Kidney (tissue), 13 donors: ENCODE measurements at regions not wholly inside any gene's neighbourhood (a gene's known extent, or its start where the extent isn't known, plus 50 kb on each side); places are given as distances from the start of the nearest gene placed in this dataset.

Experiments used
- DNase-seq, 5 donors: peaks; one replicate each; pipeline ENCODE4 v3.0.0-alpha.2; 2013 to 2020
- FAIRE-seq: peaks from 2 replicates; lab custom pipeline; 2012; peaks lifted over from hg19 to GRCh38; lab: Jason Lieb, UNC
- H3K27ac ChIP-seq, 2 donors: one replicate each; pipeline ENCODE4 v1.7.0; 2013; ENCODE audit warnings: low read depth in 2 of 2, low read length in 2 of 2, inconsistent platforms in 1 of 2
- H3K27me3 ChIP-seq: one replicate; pipeline ENCODE4 v1.7.1; 2013; ENCODE audit warnings: low read length, inconsistent platforms; ENCODE audit not compliant: control insufficient read depth, insufficient read depth
- H3K36me3 ChIP-seq, 3 donors: one replicate each; pipeline versions ENCODE4 v1.7.0 to v1.7.1; 2013; ENCODE audit warnings: low read length in 3 of 3, control low read depth in 1 of 3, inconsistent platforms in 1 of 3; ENCODE audit not compliant: insufficient read depth in 3 of 3, control insufficient read depth in 2 of 3
- H3K4me1 ChIP-seq, 3 donors: one replicate each; pipeline versions ENCODE4 v1.7.0 to v1.7.1; 2013; ENCODE audit warnings: low read length in 3 of 3, inconsistent platforms in 1 of 3, low read depth in 1 of 3; ENCODE audit not compliant: control insufficient read depth in 2 of 3, insufficient read depth in 2 of 3
- H3K4me3 ChIP-seq, 3 donors: one replicate each; pipeline versions ENCODE4 v1.7.0 to v1.8.1; 2013; ENCODE audit warnings: low read length in 3 of 3, control low read depth in 1 of 3, inconsistent platforms in 1 of 3
- H3K9ac ChIP-seq, 3 donors: one replicate each; pipeline versions ENCODE4 v1.7.0 to v1.7.1; 2013; ENCODE audit warnings: low read length in 3 of 3, control low read depth in 1 of 3, inconsistent platforms in 1 of 3
- H3K9me3 ChIP-seq, 3 donors: one replicate each; pipeline versions ENCODE4 v1.7.0 to v1.7.1; 2013; ENCODE audit warnings: low read length in 3 of 3, control low read depth in 1 of 3, inconsistent platforms in 1 of 3; ENCODE audit not compliant: control insufficient read depth in 2 of 3, insufficient read depth in 1 of 3
- CTCF ChIP-seq: IDR thresholded peaks from 3 replicates; pipeline ENCODE4 v1.5.1; 2012; ENCODE audit warnings: mild to moderate bottlenecking, moderate library complexity, borderline replicate concordance; ENCODE audit not compliant: insufficient read depth; ENCODE audit errors: extremely low read depth
- intact Hi-C: fragments of 100-400 bp; cut with DNase I; formaldehyde crosslinking; loops from one replicate; pipeline ENCODE4 v1.11.1; 2022
- donor health status: control.
- donor health status: control.
- donor health status: control.
- donor health status: control.
- donor health status: control.
- donor health status: DM: yes; HTN: yes; CAD: no.
- donor health status: Normal renal cell carcinoma (clear cell type).

- no peak overlapping the region for H3K9ac ChIP-seq
- no peaks in the 10 kb centered on the region for H3K36me3 ChIP-seq
- H3K27ac ChIP-seq, result no peak overlapping the region
- no peaks in the 10 kb centered on the region for H3K27me3 ChIP-seq
- FAIRE-seq (no peak), DNase-seq (peak in 3 of 5 donors; percentile 55 to 76 (median 56))
- intact Hi-C loops, result no loop called here
- no peak overlapping the region for H3K4me3 ChIP-seq
- no peak for TF ChIP-seq CTCF
- H3K4me1 ChIP-seq, result peaks cover 0 to 10% (median 6%) of the 10 kb centered on the region in 3 donors
- no peaks in the 10 kb centered on the region for H3K9me3 ChIP-seq
Observed at GRCh38 chr9:129377931-129378661, 200.0 kb upstream of the IER5L start.

- intact Hi-C loops, result no loop called here
- no peaks in the 10 kb centered on the region for H3K27me3 ChIP-seq
- no peak overlapping the region for H3K9ac ChIP-seq
- H3K36me3 ChIP-seq, result no peaks in the 10 kb centered on the region
- FAIRE-seq (no peak), DNase-seq (no peak)
- H3K27ac ChIP-seq, result no peak overlapping the region
- no peak overlapping the region for H3K4me3 ChIP-seq
- TF ChIP-seq CTCF, result no peak
- peaks cover 0 to 3% (median 0%) of the 10 kb centered on the region in 3 donors for H3K4me1 ChIP-seq
- no peaks in the 10 kb centered on the region for H3K9me3 ChIP-seq
Observed at GRCh38 chr9:129377181-129377580, 199.1 kb upstream of the IER5L start.

- Histone ChIP-seq H3K4me1 (peaks cover 0 to 2% (median 0%) of the 10 kb centered on the region in 3 donors), H3K9ac (no peak overlapping the region), H3K27ac (no peak overlapping the region), H3K27me3 (no peaks in the 10 kb centered on the region), H3K9me3 (no peaks in the 10 kb centered on the region), H3K36me3 (no peaks in the 10 kb centered on the region), H3K4me3 (no peak overlapping the region)
- intact Hi-C loops, result no loop called here
- DNase-seq (no peak), FAIRE-seq (no peak)
- no peak for TF ChIP-seq CTCF
Observed at GRCh38 chr9:129375845-129376244, 197.8 kb upstream of the IER5L start.
